ENCODE measurements at regions not wholly inside any gene's neighbourhood (a gene's known extent, or its start where the extent isn't known, plus 50 kb on each side); places are given as distances from the start of the nearest gene placed in this dataset.

- no peak for DNase-seq
- Histone ChIP-seq H3K4me3 (no peak overlapping the region), H3K36me3 (replicated peaks in 1 of 2) (no peaks in the 10 kb centered on the region), H3K27me3 (no peaks in the 10 kb centered on the region), H3K9me3 (replicated peaks in 1 of 3) (no peaks in the 10 kb centered on the region), H3K4me1 (replicated peaks in 1 of 2) (no peaks in the 10 kb centered on the region), H3K27ac (no peak overlapping the region)
- TF ChIP-seq CTCF (IDR thresholded peaks at IDR 0.05), result no peak
- TF ChIP-seq POLR2A (IDR thresholded peaks at IDR 0.05), result no peak
- intact Hi-C loops (cut with DNase I), result no loop called here
- 79 to 84% (median 81%) methylated on average over 4 of the region's 4 CpGs for WGBS, 4 donors
Observed at GRCh38 chr2:45224993-45225380, 215.7 kb upstream of the SIX2 start.

- Histone ChIP-seq H3K36me3 (replicated peaks in 1 of 2) (no peaks in the 10 kb centered on the region), H3K4me1 (replicated peaks in 1 of 2) (no peaks in the 10 kb centered on the region), H3K4me3 (no peak overlapping the region), H3K27ac (no peak overlapping the region), H3K27me3 (no peaks in the 10 kb centered on the region), H3K9me3 (replicated peaks in 1 of 3) (no peaks in the 10 kb centered on the region)
- 42 to 53% (median 48%) methylated on average over 12 to 13 of the region's 13 CpGs for WGBS, 4 donors
- DNase-seq, result no peak
- TF ChIP-seq POLR2A (IDR thresholded peaks at IDR 0.05) (no peak), CTCF (IDR thresholded peaks at IDR 0.05) (no peak)
- intact Hi-C loops (cut with DNase I), result no loop called here
Observed at GRCh38 chr2:45224321-45224992, 215.2 kb upstream of the SIX2 start.

- no peaks in the 10 kb centered on the region for H3K27me3 ChIP-seq
- H3K4me1 ChIP-seq (replicated peaks in 1 of 2), result no peaks in the 10 kb centered on the region
- H3K4me3 ChIP-seq, result no peak overlapping the region
- intact Hi-C loops (cut with DNase I), result no loop called here
- no peaks in the 10 kb centered on the region for H3K36me3 ChIP-seq (replicated peaks in 1 of 2)
- no peak for DNase-seq
- H3K9me3 ChIP-seq (replicated peaks in 1 of 3), result no peaks in the 10 kb centered on the region
- H3K27ac ChIP-seq, result no peak overlapping the region
- TF ChIP-seq POLR2A (IDR thresholded peaks at IDR 0.05) (no peak), CTCF (IDR thresholded peaks at IDR 0.05) (no peak)
- 72 to 76% (median 73%) methylated on average over 8 of the region's 8 CpGs for WGBS, 4 donors
Observed at GRCh38 chr2:45223531-45223930, 214.3 kb upstream of the SIX2 start.

- WGBS, 4 donors, result 44 to 54% (median 49%) methylated on average over 4 to 8 of the region's 8 CpGs
- intact Hi-C loops (cut with DNase I), result no loop called here
Observed at GRCh38 chr2:45220227-45220626, 211.0 kb upstream of the SIX2 start.

More at GRCh38 chr2:45220227-45220626, 211.0 kb upstream of the SIX2 start:
- Histone ChIP-seq H3K36me3 (replicated peaks in 1 of 2) (no peaks in the 10 kb centered on the region), H3K4me3 (no peak overlapping the region), H3K4me1 (replicated peaks in 1 of 2) (no peaks in the 10 kb centered on the region), H3K9me3 (replicated peaks in 1 of 3) (no peaks in the 10 kb centered on the region), H3K27ac (no peak overlapping the region), H3K27me3 (no peaks in the 10 kb centered on the region)
- DNase-seq, result no peak
- TF ChIP-seq POLR2A (IDR thresholded peaks at IDR 0.05), result no peak
- TF ChIP-seq CTCF (IDR thresholded peaks at IDR 0.05), result no peak
